Nephron (organoid): ENCODE measurements at regions not wholly inside any gene's neighbourhood (a gene's known extent, or its start where the extent isn't known, plus 50 kb on each side); places are given as distances from the start of the nearest gene placed in this dataset.

ENCODE experiments used
- H3K27ac Mint-ChIP-seq, 3 experiments: 2 replicates each; pipeline ENCODE4 v1.8.0; 2020; ENCODE audit warnings: mixed read lengths in 3 of 3, mild to moderate bottlenecking in 2 of 3, moderate library complexity in 1 of 3
- H3K27me3 Mint-ChIP-seq: 2 replicates; pipeline ENCODE4 v1.8.0; 2021; ENCODE audit warnings: low read depth, mild to moderate bottlenecking, moderate library complexity, mixed read lengths
- H3K36me3 Mint-ChIP-seq: 2 replicates; pipeline ENCODE4 v1.8.0; 2020; ENCODE audit warnings: low read depth, mixed read lengths
- H3K4me1 Mint-ChIP-seq: 2 replicates; pipeline ENCODE4 v1.8.0; 2020; ENCODE audit warnings: mixed read lengths
- H3K4me3 Mint-ChIP-seq, 3 experiments: 2 replicates each; pipeline ENCODE4 v1.8.0; 2020; ENCODE audit warnings: mild to moderate bottlenecking in 3 of 3, mixed read lengths in 3 of 3, moderate library complexity in 2 of 3
- H3K9me3 Mint-ChIP-seq: 2 replicates; pipeline ENCODE4 v1.8.0; 2020; ENCODE audit warnings: mixed read lengths
- TF ChIP-seq, protein P1 (sequence below), 3 experiments: fragments of 200-600 bp; sonication (generic); IDR thresholded peaks; one replicate each; pipeline ENCODE4 v1.5.0; 2021; ENCODE audit warnings: antibody characterized with exemption in 3 of 3; ENCODE audit not compliant: unreplicated experiment in 3 of 3

- Mint-ChIP-seq H3K4me1 (no peaks in the 10 kb centered on the region), H3K9me3 (no peaks in the 10 kb centered on the region), H3K36me3 (peaks cover 7% of the 10 kb centered on the region), H3K4me3 (no peak overlapping the region), H3K27me3 (peaks cover 11% of the 10 kb centered on the region), H3K27ac (no peak overlapping the region)
- TF ChIP-seq, protein P1, sequence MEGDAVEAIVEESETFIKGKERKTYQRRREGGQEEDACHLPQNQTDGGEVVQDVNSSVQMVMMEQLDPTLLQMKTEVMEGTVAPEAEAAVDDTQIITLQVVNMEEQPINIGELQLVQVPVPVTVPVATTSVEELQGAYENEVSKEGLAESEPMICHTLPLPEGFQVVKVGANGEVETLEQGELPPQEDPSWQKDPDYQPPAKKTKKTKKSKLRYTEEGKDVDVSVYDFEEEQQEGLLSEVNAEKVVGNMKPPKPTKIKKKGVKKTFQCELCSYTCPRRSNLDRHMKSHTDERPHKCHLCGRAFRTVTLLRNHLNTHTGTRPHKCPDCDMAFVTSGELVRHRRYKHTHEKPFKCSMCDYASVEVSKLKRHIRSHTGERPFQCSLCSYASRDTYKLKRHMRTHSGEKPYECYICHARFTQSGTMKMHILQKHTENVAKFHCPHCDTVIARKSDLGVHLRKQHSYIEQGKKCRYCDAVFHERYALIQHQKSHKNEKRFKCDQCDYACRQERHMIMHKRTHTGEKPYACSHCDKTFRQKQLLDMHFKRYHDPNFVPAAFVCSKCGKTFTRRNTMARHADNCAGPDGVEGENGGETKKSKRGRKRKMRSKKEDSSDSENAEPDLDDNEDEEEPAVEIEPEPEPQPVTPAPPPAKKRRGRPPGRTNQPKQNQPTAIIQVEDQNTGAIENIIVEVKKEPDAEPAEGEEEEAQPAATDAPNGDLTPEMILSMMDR (IDR thresholded peaks at IDR 0.05; ENCODE audit: unreplicated experiment in 3 of 3) = no peak
Measured at GRCh38 chr3:72054976-72055375, 270.0 kb upstream of the PROK2 start.

- no peaks in the 10 kb centered on the region for H3K4me1 Mint-ChIP-seq
- H3K36me3 Mint-ChIP-seq = peaks cover 4% of the 10 kb centered on the region
- TF ChIP-seq, protein P1 (IDR thresholded peaks at IDR 0.05; ENCODE audit: unreplicated experiment in 3 of 3) = no peak
Measured at GRCh38 chr3:72052841-72053409, 268.0 kb upstream of the PROK2 start.

DNA sequence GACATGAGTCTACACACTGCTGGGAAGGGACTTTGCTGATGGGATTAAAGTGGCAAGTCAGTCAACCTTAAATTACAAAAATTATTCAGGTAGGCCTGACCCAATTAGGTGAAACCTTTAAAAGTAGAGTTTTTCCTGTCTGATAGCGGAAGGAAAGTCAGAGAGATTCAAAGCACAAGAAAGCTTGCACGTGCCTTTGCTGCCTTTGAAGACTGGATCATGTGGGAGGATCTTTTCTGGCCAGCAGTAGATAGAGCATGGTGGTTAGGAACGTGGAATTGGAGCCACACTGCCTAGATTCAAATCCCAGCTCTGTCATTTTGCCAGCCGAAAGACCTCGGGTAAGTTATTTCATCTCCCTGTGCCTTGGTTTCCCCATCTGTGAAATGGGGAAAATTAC lies 265.8 kb upstream of the PROK2 start:
- Mint-ChIP-seq H3K4me1 (no peaks in the 10 kb centered on the region), H3K27ac (peak overlapping the region in 1 of 3 experiments; percentile 10), H3K27me3 (peaks cover 15% of the 10 kb centered on the region), H3K4me3 (no peak overlapping the region), H3K9me3 (no peaks in the 10 kb centered on the region), H3K36me3 (peaks cover under 1% of the 10 kb centered on the region)
- TF ChIP-seq, protein P1 (IDR thresholded peaks at IDR 0.05; ENCODE audit: unreplicated experiment in 3 of 3) = no peak

More at GRCh38 chr3:72052841-72053409, 268.0 kb upstream of the PROK2 start:
- Mint-ChIP-seq H3K27ac (no peak overlapping the region), H3K9me3 (no peaks in the 10 kb centered on the region), H3K27me3 (peaks cover 11% of the 10 kb centered on the region), H3K4me3 (no peak overlapping the region)

DNA sequence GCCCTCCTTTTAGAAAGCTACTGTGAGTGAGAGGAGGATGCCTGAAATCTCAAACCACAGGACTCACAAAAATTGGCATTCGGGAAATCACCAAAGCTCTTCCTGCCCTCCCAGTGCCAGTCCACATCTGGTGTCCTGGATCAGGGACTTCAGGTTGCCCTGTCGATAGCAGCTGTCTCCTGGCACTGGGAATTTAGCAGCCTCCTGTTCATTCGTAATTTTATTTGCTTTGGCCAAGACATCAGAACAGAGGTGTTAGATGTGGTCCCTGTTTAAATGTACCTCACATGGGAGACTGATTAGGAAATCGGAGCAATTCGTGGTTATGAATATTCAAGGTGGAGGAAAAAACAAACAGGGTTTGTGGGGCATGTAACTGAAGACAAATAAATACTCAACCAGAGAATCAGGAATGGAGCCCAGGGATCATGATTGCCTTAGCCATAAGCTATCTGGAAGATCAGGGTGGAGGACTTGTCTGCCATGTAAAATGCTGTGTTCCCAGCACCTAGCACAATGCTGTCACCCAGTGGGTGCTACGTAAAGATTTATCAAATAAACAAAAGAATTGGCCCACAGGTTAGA lies 265.2 kb upstream of the PROK2 start:
- H3K27me3 Mint-ChIP-seq = peaks cover 15% of the 10 kb centered on the region

DNA sequence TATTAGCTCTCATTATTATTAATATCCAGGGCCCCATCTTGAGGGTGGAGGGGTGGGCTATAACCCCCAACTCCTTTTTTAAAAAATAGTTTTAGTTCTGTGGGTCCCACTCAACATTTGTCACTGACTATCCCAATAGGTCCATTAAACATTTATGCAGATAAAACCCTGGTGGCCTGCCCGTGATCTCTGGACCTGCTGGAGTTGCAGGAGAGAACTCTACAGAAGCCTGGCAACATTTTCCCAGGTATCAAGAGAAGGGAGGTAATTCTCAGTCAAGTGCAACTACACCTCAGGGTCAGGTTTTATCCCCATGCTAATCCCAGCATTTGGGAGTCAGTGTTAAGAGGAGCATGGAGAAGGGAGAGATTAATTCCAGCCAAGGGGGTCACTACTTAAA lies 264.4 kb upstream of the PROK2 start:
- H3K9me3 Mint-ChIP-seq = no peaks in the 10 kb centered on the region
- H3K27ac Mint-ChIP-seq = peak overlapping the region in 1 of 3 experiments; percentile 5
- H3K4me1 Mint-ChIP-seq = no peaks in the 10 kb centered on the region
- H3K27me3 Mint-ChIP-seq = peaks cover 17% of the 10 kb centered on the region
- no peaks in the 10 kb centered on the region for H3K36me3 Mint-ChIP-seq
- TF ChIP-seq, protein P1 (IDR thresholded peaks at IDR 0.05; ENCODE audit: unreplicated experiment in 3 of 3) = no peak
- H3K4me3 Mint-ChIP-seq = no peak overlapping the region

More for the DNA sequence above, 265.2 kb upstream of the PROK2 start:
- Mint-ChIP-seq H3K36me3 (no peaks in the 10 kb centered on the region), H3K9me3 (no peaks in the 10 kb centered on the region), H3K4me1 (no peaks in the 10 kb centered on the region), H3K4me3 (no peak overlapping the region), H3K27ac (peak overlapping the region in 1 of 3 experiments; percentile 10)
- TF ChIP-seq, protein P1 (IDR thresholded peaks at IDR 0.05; ENCODE audit: unreplicated experiment in 3 of 3) = no peak

DNA sequence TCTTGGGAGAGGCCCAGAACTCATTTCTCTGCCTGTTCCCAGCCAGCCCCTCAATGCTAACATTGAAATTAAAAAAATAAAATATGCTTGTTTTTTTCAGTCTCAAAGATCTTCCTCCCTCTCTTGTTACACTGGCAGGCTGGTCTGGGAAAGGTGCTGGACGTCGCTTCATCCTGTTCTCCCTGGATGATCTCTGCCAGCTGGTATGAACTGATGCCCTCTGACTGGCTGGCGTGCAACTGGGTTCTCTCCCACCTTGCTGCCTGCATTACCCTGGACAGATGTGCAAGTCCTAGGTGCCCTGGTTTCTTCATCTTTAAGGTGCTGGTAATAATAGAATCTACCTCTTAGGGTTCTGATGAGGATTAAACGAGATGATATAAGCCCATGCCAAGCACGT lies 263.9 kb upstream of the PROK2 start:
- TF ChIP-seq, protein P1 (IDR thresholded peaks at IDR 0.05; ENCODE audit: unreplicated experiment in 3 of 3) = no peak
- H3K9me3 Mint-ChIP-seq = no peaks in the 10 kb centered on the region
- H3K27ac Mint-ChIP-seq = no peak overlapping the region
- H3K27me3 Mint-ChIP-seq = peaks cover 20% of the 10 kb centered on the region
- H3K4me1 Mint-ChIP-seq = no peaks in the 10 kb centered on the region
- no peak overlapping the region for H3K4me3 Mint-ChIP-seq
- no peaks in the 10 kb centered on the region for H3K36me3 Mint-ChIP-seq
